Peyer's patch (tissue), 4 donors: ENCODE measurements at regions not wholly inside any gene's neighbourhood (a gene's known extent, or its start where the extent isn't known, plus 50 kb on each side); places are given as distances from the start of the nearest gene placed in this dataset.

Experiments used
- CTCF ChIP-seq, 6 experiments: fragments of 450-650 bp in 4 of 6; fragments of 200-600 bp in 2 of 6; sonication (generic) in 1 of 6; IDR thresholded peaks; one replicate each; pipeline ENCODE4 v1.5.1; 2017 to 2019; ENCODE audit warnings: antibody characterized with exemption in 6 of 6, mild to moderate bottlenecking in 3 of 6, moderate library complexity in 1 of 6
- POLR2A ChIP-seq, 2 donors: fragments of 450-650 bp; IDR thresholded peaks; one replicate each; pipeline ENCODE4 v1.5.1; 2017; ENCODE audit warnings: antibody characterized with exemption in 2 of 2, mild to moderate bottlenecking in 2 of 2, moderate library complexity in 2 of 2

GRCh38 chr1:60448850-60449249 is 375.3 kb upstream of the C1orf87 start:
- TF ChIP-seq POLR2A (IDR thresholded peaks at IDR 0.05) (no peak), CTCF (IDR thresholded peaks at IDR 0.05) (no peak)
